T-helper 1 cell treated with Interleukin-12 subunit alpha and Interleukin-12 subunit beta and Interleukin-4 antibody, amounts not matched to agents 30 ng/mL and 1 ng/mL, for 36 hours (primary cell): ENCODE measurements at regions not wholly inside any gene's neighbourhood (a gene's known extent, or its start where the extent isn't known, plus 50 kb on each side); places are given as distances from the start of the nearest gene placed in this dataset.
"Not testable (repeated sequence)": the region's sequence is repeated elsewhere in the genome, so short reads cannot be mapped to it uniquely, and the experiment has no call there.

Experiments used
- intact Hi-C: fragments of 100-400 bp; cut with micrococcal nuclease; formaldehyde crosslinking; loops from one replicate; pipeline ENCODE4 v1.15.1; 2024

DNA sequence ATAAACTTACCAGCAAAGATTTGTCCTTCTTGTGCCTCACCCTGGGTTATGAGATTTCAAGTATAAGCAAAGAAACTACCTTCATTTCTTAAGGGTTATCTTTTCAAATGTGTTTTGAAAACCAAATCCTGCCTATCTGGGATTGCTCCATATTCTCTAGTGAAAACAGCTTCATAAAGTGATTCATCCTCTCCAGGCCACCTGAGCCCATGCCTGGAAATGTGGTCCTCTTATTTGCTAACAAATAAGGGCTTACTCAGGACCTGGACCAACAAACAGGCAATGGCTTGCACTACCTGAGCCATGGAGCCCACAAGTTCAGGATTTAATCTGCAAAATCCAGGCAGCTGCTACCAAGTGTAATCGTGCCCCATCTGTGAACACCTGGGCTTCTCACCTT lies 234.4 kb upstream of the RBBP8 start:
- intact Hi-C loops: no loop called here

DNA sequence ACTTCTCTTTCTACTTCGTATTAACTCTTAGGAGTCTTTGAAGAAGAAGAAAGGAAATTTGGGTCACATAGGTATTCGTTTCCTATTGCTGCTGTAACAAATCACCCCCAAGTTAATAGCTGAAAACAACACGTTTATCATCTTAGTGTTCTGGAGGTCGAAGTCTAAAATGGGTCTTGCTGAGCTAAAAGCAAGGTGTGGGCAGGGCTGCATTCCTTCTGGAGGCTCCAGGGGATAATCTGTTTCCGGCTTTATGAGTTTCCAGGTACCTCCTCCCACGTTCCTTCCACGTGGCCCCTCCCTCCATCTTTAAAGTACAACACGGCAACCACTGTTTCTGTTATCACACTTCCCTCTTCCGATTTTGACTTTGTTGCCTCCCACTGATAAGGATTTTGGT lies 233.5 kb upstream of the RBBP8 start:
- intact Hi-C loops: loop anchor here (5.0 kb wide), 2 partner anchors 702 to 802 kb away; no protein-coding TSS in a partner anchor

DNA sequence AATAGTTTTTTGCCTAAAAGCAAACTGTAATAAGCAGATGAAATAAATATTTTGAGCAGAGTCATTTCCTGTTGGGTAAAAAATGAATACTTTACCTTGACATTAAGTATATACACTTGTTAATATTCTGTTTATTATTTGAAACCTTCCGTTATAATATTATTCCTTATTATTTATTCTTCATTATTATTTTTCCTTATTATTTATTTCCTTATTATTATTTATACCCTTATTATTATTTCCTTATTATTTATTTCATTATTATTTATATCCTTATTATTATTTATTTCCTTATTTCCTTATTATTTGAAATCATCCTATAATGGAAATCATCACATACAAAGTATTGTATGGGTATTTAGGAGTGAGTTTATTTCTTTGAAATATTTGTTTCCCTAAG lies 232.2 kb upstream of the RBBP8 start:
- intact Hi-C loops: loop anchor here (5.0 kb wide), 2 partner anchors 704 to 804 kb away; no protein-coding TSS in a partner anchor

- intact Hi-C loops: loop anchor here (5.0 kb wide), 2 partner anchors 704 to 804 kb away; no protein-coding TSS in a partner anchor
Measured at GRCh38 chr18:22701326-22701725, 231.8 kb upstream of the RBBP8 start.

DNA sequence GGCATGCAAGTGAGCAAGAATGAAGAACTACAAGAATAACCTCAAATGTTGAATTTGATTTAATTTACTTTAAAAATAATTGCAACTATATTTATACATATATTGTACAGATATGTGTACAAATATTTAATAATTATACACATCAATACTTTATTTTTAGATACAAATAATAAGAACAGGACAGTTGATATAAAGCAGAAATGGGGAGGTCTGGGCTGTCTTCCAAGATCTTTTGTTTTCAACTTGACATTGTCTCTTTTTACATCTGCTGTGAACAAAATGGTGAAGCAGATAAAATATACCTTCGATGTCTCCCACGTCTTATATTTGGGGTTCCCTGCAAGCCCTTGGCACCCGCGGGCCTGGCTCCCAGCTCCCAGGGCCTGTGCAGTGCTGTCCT lies 231.3 kb upstream of the RBBP8 start:
- intact Hi-C loops: loop anchor here (5.0 kb wide), 2 partner anchors 704 to 804 kb away; no protein-coding TSS in a partner anchor

DNA sequence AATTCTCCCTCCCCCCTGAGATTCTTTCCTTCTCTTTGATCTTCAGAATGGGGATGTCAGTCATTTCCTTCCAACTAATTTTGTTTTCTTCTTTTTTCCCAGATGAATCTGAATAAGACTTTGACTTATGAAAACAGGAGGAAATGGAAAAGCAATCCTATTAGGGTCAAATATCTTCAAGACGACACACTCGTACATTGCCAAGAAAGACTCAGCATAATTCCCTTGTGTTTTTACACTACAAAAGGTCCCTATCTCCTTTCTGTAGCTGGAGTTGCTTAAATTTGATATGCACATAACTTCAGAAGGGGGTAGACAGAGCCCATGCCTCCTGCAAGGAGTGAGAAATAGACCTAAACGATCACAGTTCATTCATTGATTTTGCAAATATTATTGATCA lies 230.3 kb upstream of the RBBP8 start:
- intact Hi-C loops: loop anchor here (5.0 kb wide), 2 partner anchors 706 to 806 kb away; no protein-coding TSS in a partner anchor

GRCh38 chr18:22703883-22704585 lies 229.1 kb upstream of the RBBP8 start:
- intact Hi-C loops: loop anchor here (5.0 kb wide), 2 partner anchors 707 to 807 kb away; no protein-coding TSS in a partner anchor

DNA sequence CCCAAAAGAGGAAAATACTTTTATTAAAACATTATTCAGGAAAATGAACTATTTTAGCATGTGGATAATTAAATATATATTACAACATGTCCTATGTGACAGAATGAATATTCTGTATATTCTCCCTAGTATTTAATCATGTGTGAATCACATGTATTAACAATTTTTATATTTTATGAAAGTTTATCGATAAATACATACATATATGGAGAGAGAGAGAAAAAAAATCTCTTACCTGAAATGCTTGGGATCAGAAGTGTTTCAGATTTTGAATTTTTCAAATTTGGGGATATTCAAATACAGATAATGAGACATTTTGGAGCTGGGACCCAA lies 228.6 kb upstream of the RBBP8 start:
- intact Hi-C loops: loop anchor here (5.0 kb wide), 2 partner anchors 707 to 807 kb away; no protein-coding TSS in a partner anchor

DNA sequence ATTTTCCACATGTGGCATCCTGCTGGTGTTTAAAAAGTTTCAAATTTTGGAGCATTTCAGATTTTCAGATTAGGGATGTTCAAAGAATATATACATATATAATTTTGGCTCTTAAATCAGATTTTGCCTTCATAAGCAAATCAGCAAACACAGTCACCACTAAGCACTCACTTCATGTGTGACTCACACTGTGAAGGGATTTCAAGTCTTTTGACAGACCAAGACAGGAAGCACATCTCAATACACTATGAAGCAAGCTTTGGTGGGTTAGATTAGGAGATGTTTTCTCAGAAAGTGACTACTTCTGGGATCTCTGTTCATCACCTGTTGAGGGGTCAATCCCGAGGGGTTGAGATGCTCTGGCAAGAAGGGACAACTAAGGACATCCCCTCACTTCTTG lies 227.8 kb upstream of the RBBP8 start:
- intact Hi-C loops: no loop called here

DNA sequence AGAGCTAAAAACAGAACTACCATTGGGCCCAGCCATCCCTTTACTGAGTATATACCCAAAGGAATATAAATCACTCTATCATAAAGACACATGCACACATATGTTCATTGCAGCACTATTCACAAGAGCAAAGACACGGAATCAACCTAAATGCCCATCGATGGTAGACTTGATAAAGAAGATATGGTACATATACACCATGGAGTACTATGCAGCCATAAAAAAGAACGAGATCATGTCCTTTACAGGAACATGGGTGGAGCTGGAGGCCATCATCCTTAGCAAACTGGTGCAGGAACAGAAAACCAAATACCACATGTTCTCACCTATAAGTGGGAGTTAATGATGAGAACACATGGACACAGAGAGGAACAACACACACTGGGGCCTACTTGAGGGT lies 227.1 kb upstream of the RBBP8 start:
- intact Hi-C loops: not testable (repeated sequence)

DNA sequence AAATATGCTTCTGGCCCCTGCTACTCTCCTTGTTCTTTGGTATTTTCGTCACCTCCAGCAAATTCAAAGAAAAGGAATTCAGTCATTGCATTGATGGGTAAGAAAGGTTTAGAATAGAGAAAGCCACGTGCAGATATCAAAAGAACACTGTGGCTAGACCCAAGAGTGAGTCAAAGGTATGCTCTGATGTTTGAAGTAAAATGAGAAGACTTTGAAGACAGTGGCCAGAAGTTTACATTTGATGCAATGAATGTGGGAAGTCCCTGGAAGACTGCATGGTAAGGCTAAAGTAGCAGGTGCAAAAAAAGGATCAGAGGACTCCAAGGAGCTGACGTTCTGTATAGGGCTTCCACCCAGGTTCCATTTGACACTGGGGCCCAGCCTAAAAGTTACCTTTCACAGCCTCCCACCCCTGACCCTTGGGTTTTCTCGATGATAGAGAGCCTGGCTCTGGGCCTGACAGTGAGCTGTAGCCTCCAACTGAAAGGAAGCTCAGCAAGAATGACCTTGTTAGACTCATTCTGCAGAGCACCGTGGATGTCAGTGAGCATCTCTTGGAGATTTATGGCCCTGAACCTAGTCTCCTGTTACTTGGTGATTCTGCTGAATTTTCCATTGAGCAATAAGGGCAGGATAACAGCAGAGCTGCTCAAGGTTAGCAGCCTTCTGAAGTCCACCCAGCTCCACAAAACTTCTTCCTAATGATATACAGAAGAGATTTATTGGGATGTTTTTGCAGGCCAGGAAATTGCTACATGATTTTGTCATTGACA lies 223.7 kb upstream of the RBBP8 start:
- intact Hi-C loops: no loop called here

- intact Hi-C loops: no loop called here
Measured at GRCh38 chr18:22710673-22711191, 222.4 kb upstream of the RBBP8 start.

GRCh38 chr18:22711192-22711685 lies 221.9 kb upstream of the RBBP8 start:
- intact Hi-C loops: no loop called here

DNA sequence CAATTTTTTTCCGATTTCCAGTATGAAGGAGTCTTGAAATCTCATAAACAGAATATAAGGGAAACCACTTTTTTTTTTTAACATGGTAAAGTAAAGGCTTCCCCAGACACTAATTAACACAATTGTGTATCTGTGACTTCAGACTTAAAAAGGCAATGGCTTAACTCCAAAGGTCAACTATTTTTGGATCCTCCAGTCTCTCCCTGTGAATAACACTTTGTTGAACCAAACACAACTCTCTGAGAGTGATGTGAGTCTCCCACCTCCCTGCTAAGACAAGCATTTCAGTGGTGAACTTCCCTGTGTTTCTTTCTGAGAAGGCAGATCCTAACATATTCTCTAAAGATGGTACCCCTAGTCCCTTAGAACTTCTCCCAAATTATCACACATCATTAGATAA lies 219.6 kb upstream of the RBBP8 start:
- intact Hi-C loops: no loop called here

DNA sequence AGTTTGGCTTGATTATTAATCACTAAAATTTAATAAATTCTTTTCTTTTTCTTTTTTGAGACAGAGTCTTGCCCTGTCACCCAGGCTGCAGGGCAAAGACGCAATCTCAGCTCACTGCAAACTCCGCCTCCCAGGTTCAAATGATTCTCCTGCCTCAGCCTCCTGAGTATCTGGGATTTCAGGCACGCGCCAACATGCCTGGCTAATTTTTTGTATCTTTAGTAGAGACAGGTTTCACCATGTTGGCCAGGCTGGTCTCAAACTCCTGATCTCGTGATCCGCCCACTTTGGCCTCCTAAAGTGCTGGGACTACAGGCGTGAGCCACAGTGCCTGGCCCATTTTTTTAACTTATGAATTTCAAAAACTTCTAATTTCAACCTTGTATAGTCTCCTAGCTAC lies 215.6 kb upstream of the RBBP8 start:
- intact Hi-C loops: not testable (repeated sequence)

DNA sequence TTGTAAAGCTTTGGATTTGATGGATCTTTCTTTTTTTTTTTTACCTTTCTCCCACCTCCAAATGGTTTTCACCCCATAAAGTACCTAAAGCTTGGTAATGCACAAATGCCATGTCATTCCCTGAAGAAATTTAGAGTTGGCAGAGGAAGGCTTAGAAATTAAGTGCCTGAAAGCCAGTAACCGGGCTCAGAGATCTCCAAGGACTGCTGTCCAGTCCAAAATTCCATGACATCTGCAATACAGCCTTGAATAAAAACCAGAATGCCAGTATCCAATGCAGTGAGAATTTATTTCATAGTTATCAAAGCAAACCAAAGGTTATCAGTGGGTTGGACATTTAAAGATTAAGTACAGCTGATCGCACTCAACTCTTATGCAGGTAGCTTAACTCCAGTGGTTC lies 209.9 kb upstream of the RBBP8 start:
- intact Hi-C loops: no loop called here

DNA sequence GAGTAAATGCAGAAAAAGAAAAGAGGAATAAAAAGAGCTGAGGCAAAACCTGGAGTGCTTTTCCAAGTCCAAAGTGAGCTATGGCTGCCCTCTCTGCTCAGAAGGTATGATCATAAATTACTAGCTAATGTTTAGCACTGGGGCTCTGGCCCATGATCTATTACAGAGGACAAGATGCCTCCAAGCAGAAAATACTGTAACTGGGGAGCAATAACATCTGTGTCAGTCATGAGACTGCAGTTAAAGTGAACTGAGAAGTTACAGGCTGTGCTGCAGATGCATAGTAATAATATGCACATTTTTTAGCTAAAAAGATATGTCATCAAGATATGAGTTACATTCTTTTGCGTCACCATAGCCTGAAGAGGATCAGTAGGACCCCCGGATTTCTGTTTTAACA lies 209.4 kb upstream of the RBBP8 start:
- intact Hi-C loops: no loop called here

DNA sequence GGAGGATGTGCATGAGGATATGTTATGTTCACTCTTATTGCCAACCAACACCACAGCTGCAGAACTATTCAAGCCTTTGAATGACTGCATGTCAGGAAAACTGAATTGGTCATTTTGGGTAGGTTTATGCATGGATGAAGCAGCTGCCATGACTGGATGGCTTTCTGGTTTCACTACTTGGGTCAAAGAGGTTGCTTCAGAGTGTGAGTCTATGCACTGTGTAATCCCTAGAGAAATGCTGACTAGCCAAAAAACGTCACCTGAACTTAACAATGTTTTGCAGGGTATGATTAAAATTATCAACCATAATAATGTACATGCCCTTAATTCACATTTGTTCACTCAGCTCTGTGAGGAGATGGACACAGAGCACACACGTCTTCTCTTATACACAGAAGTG lies 206.7 kb upstream of the RBBP8 start:
- intact Hi-C loops: no loop called here

DNA sequence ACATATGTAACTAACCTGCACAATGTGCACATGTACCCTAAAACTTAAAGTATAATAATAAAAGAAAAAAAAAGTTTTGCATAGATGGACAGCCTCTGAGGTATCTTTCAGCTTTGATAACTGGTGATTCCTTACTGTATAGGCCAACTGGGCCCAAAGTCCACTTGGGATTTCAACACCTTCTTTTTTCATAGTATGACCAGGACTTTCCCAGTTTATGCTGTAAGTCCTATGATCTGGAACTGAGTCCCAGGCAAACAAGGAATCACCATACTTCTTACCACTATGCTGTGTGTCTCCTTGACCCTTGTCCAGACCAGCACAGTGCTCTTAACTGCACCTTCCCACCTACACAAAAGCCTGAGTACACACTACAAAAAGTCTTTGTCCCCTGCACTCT lies 205.1 kb upstream of the RBBP8 start:
- intact Hi-C loops: no loop called here

GRCh38 chr18:22728481-22729105 lies 204.5 kb upstream of the RBBP8 start:
- intact Hi-C loops: no loop called here

DNA sequence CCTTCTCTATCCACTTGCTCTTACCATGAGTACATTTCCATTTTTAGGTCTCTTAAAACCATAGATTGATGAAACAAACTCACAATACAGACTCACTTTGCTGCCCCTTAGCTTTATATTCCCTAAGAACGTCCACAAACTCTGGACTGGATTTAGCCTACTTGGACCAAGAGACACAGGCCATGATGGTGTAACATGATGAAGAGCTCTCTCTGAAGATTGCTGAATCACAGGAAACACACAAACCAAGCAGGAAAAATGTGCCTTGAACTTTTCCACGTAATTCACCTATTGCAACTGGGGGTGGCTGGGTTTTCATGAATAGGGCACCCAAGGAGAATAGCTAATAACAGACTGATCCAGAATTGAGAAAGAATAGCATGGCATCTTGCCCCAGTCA lies 201.7 kb upstream of the RBBP8 start:
- intact Hi-C loops: no loop called here
